Gastrocnemius medialis (tissue), 4 donors: ENCODE measurements at regions not wholly inside any gene's neighbourhood (a gene's known extent, or its start where the extent isn't known, plus 50 kb on each side); places are given as distances from the start of the nearest gene placed in this dataset.

Source experiments
- POLR2A ChIP-seq, 2 donors: fragments of 450-650 bp; IDR thresholded peaks; one replicate each; pipeline ENCODE4 v1.6.1; 2017; ENCODE audit warnings: antibody characterized with exemption in 2 of 2, mild to moderate bottlenecking in 2 of 2, moderate library complexity in 2 of 2
- TF ChIP-seq, protein P1 (sequence below), 5 experiments: fragments of 450-650 bp in 3 of 5; fragments of 200-600 bp in 2 of 5; sonication (generic) in 2 of 5; IDR thresholded peaks in 4 of 5; conservative IDR thresholded peaks in 1 of 5; 1 replicate in 4 of 5; 2 replicates in 1 of 5; pipeline ENCODE4 v1.5.1; 2016 to 2019; ENCODE audit warnings: antibody characterized with exemption in 5 of 5, mild to moderate bottlenecking in 3 of 5, moderate library complexity in 3 of 5

- TF ChIP-seq, protein P1, sequence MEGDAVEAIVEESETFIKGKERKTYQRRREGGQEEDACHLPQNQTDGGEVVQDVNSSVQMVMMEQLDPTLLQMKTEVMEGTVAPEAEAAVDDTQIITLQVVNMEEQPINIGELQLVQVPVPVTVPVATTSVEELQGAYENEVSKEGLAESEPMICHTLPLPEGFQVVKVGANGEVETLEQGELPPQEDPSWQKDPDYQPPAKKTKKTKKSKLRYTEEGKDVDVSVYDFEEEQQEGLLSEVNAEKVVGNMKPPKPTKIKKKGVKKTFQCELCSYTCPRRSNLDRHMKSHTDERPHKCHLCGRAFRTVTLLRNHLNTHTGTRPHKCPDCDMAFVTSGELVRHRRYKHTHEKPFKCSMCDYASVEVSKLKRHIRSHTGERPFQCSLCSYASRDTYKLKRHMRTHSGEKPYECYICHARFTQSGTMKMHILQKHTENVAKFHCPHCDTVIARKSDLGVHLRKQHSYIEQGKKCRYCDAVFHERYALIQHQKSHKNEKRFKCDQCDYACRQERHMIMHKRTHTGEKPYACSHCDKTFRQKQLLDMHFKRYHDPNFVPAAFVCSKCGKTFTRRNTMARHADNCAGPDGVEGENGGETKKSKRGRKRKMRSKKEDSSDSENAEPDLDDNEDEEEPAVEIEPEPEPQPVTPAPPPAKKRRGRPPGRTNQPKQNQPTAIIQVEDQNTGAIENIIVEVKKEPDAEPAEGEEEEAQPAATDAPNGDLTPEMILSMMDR (IDR thresholded peaks at IDR 0.05 in 4 of 5, conservative IDR thresholded peaks at IDR 0.05 in 1 of 5) = no peak
- no peak for TF ChIP-seq POLR2A (IDR thresholded peaks at IDR 0.05)
These were observed 686.7 kb downstream of the DTWD2 start for GRCh38 chr5:118301696-118302095.
